ENCODE measurements at regions not wholly inside any gene's neighbourhood (a gene's known extent, or its start where the extent isn't known, plus 50 kb on each side); places are given as distances from the start of the nearest gene placed in this dataset.
"Not testable (repeated sequence)": the region's sequence is repeated elsewhere in the genome, so short reads cannot be mapped to it uniquely, and the experiment has no call there.

DNA sequence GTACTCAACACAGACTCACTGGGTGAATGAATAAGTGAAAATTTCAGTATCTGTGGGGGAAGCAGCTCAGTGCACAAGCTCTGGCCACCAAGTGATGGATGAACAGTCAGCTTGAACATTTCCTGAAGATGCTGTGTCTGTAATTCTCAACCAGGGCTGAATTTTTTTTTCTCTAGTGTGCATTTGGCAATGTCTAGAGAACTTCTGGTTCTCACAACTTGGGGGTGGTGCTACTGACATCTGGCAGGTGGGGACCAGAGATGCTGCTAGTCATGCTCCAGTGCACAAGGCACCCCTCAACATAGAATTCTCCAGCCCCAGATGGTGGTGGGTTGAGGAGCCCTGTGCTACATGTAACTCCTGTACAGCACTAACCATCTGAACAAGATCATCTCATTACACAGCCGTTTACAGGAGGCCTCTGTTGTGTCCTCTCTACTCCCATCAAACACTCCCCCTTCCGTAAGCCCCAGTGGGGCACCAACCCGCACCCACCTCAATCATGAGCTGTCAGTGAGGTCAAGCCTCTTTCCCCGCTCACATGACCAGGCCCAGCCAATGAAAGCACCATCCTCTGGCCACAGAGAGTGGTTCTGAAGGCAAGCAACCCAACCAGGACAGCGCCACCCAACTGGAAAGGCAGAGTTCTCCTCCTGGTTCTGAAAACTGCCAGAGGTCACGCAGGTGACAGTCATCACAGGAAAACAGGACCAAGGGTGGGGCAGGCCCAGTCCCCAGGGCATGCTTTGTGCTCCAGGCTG lies 103.9 kb upstream of the PMEPA1 start:
- DNase-seq: no peak

DNA sequence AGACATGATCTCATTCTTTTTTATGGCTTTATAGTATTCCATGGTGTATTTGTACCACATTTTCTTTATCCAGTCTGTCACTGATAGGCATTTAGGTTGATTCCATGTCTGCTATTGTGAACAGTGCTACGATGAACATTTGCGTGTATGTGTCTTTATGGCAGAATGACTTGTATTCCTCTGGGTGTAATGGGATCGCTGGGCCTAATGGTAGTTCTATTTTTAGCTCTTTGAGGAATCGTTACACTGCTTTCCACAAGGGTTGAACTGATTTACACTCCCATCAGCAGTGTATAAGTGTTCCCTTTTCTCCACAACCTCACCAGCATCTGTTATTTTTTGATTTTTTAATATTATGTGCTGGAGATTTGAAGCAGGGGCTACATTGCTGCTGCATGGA lies 102.8 kb upstream of the PMEPA1 start:
- not testable (repeated sequence) for DNase-seq

DNA sequence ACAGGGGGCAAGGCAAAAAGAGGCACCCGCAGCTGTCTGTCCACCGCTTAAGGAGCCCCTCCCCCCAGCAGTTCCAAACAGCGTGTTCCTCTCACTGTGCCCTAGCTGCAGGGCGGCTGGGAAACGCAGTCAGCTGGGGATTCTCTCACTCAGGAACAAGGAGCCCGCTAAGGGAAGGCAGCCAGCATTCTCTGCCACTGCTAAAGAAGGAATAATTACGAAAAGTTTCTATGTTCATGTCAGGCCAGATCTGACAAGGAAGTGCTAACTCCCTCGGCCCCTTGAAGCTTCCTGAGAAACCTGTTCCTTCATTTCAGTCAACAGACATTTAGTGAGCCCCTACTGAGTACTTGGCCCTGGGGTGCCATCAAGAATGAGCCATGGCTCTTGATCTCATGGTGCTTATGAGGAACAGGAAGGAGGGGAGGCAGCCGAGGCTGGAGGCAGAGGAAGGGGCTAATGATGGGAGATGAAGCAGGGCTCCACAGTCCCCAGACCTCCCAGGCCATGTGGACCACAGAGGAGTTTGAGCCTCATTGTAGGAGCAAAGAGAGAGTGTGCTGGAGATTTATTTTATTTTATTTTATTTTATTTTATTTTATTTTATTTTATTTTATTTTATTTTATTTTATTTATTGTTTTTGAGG lies 101.7 kb upstream of the PMEPA1 start:
- DNase-seq: no peak

DNA sequence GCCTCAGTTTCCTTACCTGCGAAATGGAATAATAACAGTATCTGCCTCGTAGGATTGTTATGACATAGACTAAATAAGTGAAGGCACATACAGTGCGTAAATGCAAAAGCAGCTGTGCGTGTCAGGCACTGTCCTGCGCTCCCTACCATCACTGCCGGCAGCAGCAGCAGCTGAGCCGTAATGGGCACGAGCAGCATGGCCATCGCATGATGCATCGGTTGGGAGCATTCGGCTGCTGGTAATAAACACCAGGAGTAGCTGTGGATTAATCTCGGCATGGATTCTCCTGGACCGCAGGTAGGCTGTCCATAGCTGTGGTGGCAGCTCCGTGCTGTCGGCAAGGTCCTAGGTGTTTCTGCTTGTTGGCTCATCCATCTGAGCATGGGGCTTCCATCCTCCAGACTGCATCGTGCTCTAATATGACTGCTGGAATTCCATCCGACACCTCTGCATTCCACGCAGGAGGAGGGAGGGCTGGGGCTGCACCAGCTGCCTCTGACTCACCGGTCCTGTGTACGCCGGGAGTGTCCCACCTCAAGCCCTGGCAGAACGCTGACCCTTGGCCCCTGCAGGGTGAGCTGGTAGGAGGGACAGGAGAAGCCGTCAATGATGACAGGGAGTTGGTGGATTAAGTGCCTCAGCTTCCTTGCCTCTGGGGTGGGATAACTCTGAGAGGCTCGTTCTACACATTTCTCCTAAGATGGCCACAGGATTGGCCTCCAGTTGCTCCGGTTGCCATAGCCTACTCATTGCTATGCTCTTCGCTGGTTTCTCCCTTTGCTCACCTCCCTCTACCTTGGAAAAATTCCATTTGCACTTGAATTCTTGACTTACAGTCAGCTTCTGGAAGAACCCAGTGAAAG lies 100.9 kb upstream of the PMEPA1 start:
- DNase-seq: peak; percentile 79

DNA sequence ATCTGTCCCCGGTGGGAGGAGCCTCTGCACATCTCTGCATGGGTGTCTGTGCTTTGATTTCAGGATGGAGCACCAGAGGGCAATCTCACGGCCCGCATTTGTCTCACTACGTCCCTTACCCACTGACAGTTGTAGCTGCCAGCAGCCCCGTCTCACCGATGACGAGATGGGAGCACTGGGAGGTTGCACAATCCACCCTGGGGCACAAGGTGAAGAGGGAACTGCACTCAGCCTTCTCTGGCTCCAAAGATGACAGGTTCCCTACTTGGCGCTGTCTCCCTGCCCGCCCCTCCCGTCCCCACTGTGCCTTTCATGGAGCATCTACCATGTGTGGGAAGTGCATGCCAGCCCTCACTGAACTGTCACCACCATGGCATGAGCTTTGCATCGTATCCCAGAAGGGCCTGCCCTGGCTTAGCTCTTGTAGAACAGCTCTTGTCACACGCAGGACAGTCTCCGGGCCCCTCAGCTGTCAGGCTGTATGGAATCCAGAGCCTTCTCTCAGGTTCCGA lies 99.9 kb upstream of the PMEPA1 start:
- DNase-seq: no peak

DNA sequence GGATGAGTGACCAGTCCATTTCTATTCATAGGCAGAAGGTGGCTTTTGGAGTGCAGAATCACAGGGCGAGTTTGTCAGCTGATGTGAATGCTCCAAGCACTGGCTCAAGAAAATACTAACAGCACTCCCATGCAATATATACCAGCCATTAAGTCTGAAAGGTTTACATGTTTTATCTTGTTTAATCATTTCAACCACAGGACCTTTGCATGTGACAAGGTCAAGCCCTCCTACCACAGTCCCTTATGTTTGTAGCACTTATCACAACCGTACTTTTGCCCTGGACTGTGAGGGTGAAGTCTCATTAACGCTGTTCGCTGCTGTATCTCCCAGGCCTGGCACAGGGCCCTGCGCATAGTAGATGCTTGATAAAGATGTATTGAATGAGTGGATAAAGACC lies 99.3 kb upstream of the PMEPA1 start:
- DNase-seq: no peak

DNA sequence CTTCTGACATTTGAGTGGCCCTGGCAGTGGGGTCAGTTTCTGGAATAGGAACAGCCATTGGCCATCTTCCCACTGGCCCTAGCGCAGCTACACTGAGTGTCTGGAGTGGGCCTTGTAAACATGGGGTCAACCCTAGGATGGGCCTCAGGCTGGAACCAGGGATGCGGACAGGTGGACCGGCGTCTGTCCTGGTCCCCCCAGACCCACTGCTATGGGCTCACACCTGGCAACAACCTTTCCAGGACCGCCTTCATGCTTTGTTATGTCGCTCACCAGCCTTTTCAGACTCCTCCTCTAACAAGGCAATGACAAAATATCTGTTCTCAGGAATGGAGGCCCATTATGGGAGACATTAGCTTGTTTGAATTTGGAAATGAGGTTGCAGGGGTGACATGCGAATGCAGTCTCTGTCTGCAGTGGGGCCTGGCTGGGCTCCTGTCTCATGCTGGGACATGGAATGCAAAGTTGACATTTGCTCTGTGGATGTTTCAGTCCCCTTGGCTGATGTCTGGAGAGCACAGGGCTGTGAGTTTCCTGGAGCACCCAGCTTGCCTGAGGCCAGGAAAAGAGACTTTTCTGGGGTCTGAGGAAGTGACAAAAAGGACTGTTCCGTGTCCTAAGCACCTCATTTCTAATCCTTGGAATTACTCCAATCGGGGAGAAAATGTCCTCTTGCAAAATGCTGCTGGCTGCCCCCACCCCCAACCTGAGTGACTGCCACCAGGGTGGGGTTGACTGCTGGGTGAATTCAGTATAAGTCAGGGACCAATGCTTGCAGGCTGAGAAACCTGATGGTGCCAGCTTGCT lies 98.7 kb upstream of the PMEPA1 start:
- no peak for DNase-seq

DNA sequence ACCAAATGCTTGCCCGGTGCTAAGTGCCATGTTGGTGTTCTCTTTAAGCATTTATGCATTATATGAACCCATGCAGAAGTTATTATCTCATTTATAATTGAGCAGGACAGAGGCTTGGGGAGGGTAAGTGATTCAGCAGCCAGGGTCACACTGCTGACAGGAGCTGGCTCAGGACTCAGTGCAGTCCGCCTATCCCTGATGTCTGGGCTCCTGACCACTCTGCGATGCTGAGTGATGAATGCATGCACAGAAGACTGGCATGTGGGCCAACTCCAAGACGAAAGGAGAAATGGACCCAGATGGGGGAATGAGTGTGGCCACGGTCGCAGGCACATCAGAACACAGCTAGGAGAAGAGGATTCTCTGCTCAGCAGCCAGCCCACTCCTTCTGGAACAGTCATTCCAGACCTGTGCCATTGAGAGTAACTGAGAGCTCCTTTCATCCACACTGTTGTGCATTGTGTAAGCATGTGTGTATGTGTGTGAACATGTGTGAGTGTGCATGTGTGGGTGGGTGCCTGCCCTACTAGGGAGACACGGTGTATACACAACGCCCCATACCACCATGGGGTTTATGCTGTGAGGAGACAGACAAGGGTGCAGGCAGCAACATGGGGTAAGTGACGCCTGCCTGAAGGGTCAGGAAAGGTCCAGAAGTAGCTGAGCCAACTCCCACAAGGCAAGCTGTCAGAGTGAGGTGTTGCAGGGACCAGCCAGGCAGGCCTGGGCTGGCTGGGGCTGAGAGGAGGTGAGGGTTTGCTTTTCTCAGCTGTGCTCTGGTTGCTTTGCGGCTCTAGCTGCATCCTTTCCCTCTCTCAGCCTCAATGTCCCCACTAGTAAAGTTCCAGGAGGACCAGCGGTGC lies 97.8 kb upstream of the PMEPA1 start:
- no peak for DNase-seq

DNA sequence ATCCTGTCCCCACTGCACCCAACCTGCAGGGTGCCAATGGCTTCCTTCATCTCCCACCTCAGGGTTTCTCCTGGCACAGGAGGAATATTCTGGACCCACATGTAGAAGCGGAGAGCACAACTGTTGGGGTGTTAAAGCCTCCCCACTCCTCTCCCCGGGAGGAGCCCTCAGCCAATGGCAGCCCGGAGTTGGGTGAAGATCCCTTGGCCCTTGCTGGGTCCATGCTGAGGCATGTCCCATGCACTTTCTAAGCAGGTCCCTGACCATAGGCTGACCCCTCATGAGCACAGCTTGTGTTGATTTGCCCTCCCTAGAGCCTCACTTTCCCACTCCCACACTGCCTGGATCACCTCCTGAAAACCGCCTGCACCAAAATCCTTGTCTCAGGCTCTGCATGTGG lies 97.2 kb upstream of the PMEPA1 start:
- DNase-seq: no peak

DNA sequence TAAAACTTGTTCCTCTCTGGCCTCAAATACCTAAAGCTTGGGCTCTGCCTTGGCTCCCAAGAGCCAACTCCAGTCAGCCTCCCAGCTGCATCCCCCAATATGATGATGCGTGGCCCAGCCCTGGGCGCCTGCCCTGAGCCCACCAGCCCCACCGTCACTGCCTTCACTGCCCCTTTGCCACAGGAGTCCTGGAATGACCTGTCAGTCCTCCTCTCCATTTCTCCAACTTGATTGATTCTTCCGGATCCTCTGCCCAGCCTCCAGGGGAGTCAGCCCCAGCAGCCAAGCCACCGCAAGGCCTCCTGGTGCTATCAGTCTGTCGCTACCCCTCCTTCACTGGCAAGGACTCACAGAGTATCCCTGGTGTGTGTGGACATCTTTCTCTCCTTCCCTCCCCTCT lies 96.7 kb upstream of the PMEPA1 start:
- DNase-seq: no peak

DNA sequence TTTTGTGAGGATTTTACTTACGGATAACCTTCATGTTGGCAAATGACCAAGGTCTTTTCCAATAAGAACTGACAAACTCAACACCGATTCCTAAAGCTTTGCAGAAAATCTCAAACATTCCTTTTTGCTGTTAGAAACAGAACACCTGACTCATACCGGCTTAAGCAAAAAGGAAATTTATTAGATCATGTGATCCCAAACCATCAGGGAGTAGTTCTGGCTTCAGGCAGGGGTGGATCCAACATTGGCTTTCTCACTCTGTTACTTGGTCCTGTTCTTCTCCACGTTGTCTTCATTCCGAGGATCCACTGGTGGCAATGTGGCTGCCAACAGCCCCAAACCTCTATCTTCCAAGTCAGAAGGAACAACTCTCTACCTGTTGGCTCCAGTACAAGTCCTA lies 95.9 kb upstream of the PMEPA1 start:
- DNase-seq: no peak

DNA sequence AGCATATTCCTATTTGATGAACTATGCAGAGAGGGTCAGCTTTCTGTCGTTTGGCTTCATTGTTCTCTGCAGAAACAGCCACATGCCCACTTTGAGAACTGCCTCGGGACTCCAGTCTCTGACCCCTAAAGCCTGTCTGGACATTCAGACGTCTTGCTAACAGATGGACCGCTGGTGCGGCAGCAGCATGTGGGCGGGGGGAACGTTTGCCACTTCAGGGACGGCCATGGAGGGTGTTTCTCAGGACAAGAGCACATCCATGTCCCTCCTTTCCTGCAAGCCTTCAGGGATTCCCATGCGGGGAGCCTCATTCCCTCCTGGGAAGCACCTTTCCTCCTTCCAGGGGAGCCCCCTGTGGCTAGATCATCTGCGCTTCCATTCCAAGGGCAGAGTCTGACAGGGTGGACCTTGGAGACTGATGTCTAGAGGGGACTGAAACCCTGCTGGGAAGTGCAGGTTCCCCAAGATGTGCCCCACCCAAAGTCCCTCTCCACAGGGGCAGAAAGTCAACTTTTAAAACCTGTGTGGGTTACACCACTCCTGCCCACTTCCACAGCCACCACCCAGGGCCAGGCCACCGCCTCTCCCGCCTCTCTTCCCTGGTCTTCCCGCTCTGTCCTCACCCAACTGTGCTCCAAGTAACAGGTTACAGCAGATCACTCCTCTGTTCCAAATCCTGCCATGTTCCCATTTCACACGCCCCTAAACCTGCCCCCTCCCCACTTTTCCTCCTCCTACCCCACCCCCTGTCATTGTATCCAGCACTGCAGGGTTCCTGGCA lies 94.8 kb upstream of the PMEPA1 start:
- DNase-seq: no peak

DNA sequence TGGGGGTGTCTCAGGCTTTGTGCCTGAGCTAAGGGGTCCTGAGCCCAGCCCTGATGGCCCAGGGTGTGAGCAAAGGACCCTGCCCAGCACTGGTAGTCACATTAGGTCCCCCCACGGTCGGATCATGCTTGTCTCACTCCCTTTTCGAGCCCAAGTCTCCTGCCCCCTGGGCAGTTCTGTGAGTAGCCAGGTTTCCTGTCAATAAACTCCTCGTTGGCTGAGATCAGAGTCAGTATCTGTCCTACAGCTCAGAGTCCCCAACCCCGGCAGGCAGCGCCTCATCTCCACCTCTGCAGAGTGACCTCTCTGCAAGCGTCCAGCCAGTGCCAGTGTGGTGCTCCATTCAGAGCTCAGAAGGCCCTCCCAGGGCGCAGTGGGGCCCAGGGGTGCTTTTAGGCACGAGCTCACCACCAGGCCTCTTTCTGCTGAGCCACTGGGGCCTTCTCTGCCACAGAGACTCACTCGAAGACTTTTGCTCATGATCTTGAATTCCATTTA lies 93.7 kb upstream of the PMEPA1 start:
- DNase-seq: no peak

DNA sequence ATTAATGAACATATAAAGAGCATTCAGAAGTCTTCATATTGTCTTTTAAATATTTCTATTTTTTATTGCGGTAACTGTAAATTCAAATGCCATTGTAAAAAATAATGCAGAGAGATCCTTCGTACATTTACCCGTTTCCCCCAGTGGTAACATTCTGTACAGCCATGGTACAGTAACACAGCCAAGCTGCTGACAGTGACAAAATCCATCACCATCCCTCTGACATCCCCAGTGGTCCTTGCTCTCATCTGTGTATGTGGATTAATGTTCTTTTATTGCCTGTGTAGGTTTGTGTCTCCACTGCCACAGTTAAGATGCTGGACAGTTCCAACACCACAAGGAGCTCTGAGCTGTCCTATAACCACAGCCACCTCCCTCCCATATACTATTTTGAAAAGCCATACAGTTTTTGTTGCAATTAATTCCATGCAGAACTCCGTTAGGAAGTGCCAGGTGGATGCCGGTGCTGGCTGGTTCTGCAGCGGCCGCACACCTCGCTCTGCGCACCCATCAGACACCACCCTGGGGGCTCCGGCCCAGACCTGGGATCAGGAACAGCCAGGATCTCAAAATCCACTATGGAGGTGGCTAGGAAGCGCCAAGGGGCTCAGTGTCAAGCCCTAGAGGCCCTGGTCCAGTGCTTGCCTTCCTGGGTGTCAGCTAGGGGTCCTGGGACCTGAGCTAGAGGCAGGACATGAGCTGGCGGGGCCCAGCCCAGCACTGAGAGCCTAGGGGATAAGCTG lies 93.1 kb upstream of the PMEPA1 start:
- DNase-seq: no peak

DNA sequence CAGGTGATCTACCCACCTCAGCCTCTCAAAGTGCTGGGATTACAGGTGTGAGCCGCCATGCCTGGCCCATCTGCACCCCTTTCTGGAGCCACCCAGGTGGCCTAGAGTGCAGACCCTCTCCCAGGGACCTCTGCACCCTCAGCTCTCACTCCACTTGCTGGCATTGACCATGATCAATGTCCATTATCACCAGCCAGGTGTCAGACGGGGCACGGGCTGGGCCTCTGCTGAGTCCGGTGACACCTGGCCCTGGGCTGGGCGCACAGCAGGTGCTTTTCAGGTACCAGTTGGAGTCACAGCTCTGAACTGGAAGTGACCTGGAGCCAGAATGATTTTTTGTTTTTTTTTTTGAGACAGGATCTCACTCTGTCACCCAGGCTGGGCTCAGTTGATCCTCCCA lies 91.8 kb upstream of the PMEPA1 start:
- DNase-seq: no peak

DNA sequence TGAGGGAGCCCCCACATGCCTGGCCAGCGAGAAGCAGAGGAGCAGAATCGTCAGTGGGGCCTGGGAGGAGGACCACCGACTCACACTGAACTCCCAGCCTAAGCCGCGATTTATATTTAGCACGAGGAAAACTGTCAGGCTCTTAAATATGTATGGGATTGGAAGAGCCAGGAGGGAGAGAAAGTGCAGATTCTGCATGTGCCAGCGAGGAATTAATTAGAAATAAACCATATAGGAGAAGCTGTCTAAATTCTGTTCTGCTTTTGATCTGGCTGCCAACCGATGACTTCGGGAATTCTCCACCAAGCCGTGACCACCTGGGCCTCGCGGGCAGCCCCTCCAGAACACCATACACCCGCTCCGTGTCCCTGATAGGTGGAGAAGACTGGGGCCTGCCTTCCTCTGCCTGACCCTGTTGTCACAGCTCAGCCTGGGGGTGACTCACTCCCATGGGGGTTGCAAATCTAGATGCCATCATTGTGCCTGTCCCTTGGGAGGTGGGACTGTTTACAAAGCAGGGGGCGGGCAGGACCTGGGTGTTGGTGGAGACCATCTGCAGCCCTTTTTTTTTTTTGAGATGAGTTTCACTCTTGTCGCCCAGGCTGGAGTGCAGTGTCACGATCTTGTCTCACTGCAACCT lies 91.1 kb upstream of the PMEPA1 start:
- no peak for DNase-seq

DNA sequence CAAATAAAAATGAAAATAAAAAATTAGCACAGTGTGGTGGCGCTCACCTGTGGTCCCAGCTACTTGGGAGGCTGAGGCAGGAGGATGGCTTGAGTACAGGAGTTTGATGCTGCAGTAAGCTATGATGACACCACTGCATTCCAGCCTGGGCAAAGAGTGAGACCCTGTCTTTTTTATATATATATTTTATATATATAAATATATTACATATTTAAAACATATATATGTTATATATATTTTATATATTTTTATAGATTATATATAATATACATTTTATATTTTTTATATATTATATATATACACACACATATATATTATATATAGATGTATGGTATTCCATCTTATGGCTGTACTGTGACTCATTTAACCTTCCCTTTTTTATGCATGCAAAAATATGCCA lies 87.6 kb upstream of the PMEPA1 start:
- no peak for DNase-seq

DNA sequence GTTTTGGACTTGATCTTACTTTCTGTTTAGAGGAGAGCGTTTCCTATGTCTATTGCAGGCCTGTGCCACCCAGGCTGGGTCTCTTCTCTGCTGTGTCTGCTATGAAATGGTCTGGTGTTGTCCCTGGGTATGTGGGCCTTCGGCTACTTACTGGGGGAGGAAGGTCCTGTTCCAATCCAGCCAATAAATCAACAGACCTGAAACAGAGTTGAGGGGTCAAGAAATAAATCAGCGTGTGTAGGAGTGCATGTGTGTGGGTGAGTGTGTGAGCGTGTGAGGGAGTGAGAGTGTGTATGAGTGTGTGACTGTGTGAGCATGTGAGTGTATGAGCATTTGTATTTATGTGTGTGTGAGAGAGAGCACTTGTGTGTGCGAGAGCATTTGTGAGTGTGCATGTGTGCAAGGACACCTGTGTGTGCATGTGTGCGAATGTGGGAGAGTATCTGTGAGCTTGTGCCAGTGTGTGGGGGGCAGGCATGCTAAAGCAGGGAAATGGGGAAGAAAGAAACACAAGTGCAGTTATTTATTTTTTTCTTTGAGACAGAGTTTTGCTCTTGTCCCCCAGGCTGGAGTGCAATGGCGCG lies 86.3 kb upstream of the PMEPA1 start:
- DNase-seq: no peak

DNA sequence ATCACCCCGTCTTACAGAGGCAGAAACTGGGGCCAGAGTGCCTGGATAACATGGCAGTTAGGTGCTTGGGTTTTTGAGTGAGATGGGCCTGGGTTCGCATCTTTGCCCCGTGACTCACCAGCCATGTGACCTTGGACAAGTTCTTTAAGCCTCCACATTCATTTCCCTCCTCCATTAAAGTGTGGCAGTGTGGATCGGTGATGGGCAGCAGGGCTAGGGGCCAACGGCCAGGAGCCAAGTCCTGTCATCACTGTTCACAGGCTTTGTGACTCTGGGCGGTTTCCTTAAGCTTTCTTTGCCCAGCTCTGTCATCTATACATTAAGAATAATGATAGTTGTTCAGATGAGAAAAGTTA lies 85.5 kb upstream of the PMEPA1 start:
- DNase-seq: peak; percentile 37

All from NCI-H226 (cell line).